ENCODE measurements at regions not wholly inside any gene's neighbourhood (a gene's known extent, or its start where the extent isn't known, plus 50 kb on each side); places are given as distances from the start of the nearest gene placed in this dataset.

DNA sequence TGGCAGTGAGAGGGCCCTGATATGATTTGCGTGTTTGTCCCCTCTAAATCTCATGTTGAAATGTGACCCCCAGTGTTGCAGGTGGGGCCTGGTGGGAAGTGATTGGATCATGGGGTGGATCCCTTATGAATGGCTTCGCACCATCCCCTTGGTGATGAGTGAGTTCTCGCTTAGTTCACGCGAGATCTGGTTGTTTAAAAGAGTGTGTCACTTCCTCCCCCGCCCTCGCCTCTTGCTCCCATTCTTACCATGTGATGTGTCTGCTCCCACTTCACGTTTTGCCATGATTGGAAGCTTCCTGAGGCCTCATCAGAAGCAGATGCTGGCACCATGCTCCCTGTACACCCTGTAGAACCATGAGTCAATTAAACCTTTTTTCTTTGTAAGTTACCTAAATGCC lies 319.9 kb upstream of the ID2 start:
- intact Hi-C loops (cut with DNase I): no loop called here
- H3K4me3 ChIP-seq: no peak overlapping the region
- no peaks in the 10 kb centered on the region for H3K4me1 ChIP-seq (replicated peaks in 1 of 2)
- TF ChIP-seq CTCF (IDR thresholded peaks at IDR 0.05) (no peak), POLR2A (IDR thresholded peaks at IDR 0.05) (no peak)
- H3K9me3 ChIP-seq (replicated peaks in 1 of 3): no peaks in the 10 kb centered on the region
- 90 to 97% (median 94%) methylated on average over 8 of the region's 8 CpGs for WGBS, 4 donors
- H3K27ac ChIP-seq: no peak overlapping the region
- H3K27me3 ChIP-seq: no peaks in the 10 kb centered on the region
- H3K36me3 ChIP-seq (replicated peaks in 1 of 2): no peaks in the 10 kb centered on the region
- DNase-seq: no peak

- DNase-seq: no peak
- H3K27me3 ChIP-seq: no peaks in the 10 kb centered on the region
- H3K27ac ChIP-seq: no peak overlapping the region
- H3K4me1 ChIP-seq (replicated peaks in 1 of 2): no peaks in the 10 kb centered on the region
- no peak overlapping the region for H3K4me3 ChIP-seq
- H3K9me3 ChIP-seq (replicated peaks in 1 of 3): no peaks in the 10 kb centered on the region
- intact Hi-C loops (cut with DNase I): no loop called here
- TF ChIP-seq CTCF (IDR thresholded peaks at IDR 0.05): no peak
- TF ChIP-seq POLR2A (IDR thresholded peaks at IDR 0.05): no peak
- H3K36me3 ChIP-seq (replicated peaks in 1 of 2): no peaks in the 10 kb centered on the region
- WGBS, 4 donors: 87 to 95% (median 93%) methylated on average over 6 of the region's 6 CpGs
Observed at GRCh38 chr2:8363161-8363560, 318.7 kb upstream of the ID2 start.

DNA sequence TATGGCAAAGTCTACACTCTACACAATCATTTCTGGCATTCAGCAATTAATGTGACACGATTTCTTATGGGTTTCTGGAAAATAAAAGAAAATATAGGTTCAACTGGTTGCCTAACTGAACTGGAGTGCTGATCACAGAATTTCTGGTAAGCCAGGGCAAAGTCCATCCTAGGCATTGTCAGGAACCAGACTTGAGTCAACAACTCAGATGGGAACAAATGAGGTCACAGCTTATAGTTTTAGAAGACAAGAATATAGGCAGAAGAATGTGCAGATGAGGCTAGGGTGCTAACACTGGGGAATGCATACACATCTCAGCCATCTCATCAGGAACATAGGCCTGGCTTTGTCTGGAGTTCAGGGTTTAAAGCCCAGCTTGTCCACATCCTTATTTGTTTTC lies 317.2 kb upstream of the ID2 start:
- Histone ChIP-seq H3K9me3 (replicated peaks in 1 of 3) (no peaks in the 10 kb centered on the region), H3K27ac (no peak overlapping the region), H3K36me3 (replicated peaks in 1 of 2) (no peaks in the 10 kb centered on the region), H3K27me3 (no peaks in the 10 kb centered on the region), H3K4me1 (replicated peaks in 1 of 2) (no peaks in the 10 kb centered on the region), H3K4me3 (no peak overlapping the region)
- no peak for DNase-seq
- no peak for TF ChIP-seq POLR2A (IDR thresholded peaks at IDR 0.05)
- no peak for TF ChIP-seq CTCF (IDR thresholded peaks at IDR 0.05)
- 99 to 100% (median 100%) methylated on average over 1 of the region's 1 CpG for WGBS, 4 donors
- intact Hi-C loops (cut with DNase I): no loop called here

GRCh38 chr2:8365331-8365910 lies 316.4 kb upstream of the ID2 start:
- WGBS, 4 donors: 96 to 98% (median 97%) methylated on average over 16 of the region's 16 CpGs
- Histone ChIP-seq H3K4me1 (replicated peaks in 1 of 2) (no peaks in the 10 kb centered on the region), H3K9me3 (replicated peaks in 1 of 3) (no peaks in the 10 kb centered on the region), H3K4me3 (no peak overlapping the region), H3K27me3 (no peaks in the 10 kb centered on the region), H3K36me3 (replicated peaks in 1 of 2) (no peaks in the 10 kb centered on the region), H3K27ac (no peak overlapping the region)
- DNase-seq: no peak
- TF ChIP-seq POLR2A (IDR thresholded peaks at IDR 0.05) (no peak), CTCF (IDR thresholded peaks at IDR 0.05) (no peak)
- intact Hi-C loops (cut with DNase I): no loop called here

Data from adrenal gland (tissue), 9 donors.